Lung microvascular endothelial cell (primary cell): ENCODE measurements at regions not wholly inside any gene's neighbourhood (a gene's known extent, or its start where the extent isn't known, plus 50 kb on each side); places are given as distances from the start of the nearest gene placed in this dataset.
A peak's percentile ranks its signal among the peaks of the same experiment; 100 is the strongest.
"Not testable (repeated sequence)": the region's sequence is repeated elsewhere in the genome, so short reads cannot be mapped to it uniquely, and the experiment has no call there.

Experiments used
- DNase-seq, 2 donors: peaks; one replicate each; pipeline versions ENCODE4 v3.0.0 to v3.0.0-alpha.2; 2010; ENCODE audit warnings: low read depth in 2 of 2

DNA sequence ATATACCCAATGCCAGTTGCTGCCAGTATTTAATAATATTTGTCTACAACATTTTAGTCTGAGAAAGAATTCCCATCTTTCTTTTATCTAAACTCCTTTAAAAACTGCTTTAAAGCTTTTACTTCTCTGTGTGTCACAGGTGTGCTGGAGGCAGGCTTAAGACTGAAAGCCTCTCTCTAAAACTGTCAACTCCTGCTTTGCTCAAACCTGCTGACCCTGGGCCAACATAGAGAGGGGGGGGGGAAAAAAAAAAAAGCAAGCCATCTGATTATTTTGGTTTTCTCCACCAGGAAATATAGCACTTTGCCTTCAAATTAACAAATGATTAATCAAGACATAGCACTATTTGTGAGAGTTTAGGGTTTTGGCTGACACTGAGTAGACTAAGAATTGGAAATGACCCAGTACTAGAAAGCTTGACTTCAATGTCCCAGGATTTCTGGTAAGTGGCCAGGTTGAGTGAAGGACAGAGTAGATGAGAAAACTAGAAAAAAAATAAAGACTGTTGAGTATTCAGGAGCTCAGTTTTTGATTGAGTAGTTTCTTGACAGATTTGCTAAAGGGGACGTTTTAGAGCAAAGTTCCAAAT lies 357.0 kb upstream of the FLRT2 start:
- no peak for DNase-seq

DNA sequence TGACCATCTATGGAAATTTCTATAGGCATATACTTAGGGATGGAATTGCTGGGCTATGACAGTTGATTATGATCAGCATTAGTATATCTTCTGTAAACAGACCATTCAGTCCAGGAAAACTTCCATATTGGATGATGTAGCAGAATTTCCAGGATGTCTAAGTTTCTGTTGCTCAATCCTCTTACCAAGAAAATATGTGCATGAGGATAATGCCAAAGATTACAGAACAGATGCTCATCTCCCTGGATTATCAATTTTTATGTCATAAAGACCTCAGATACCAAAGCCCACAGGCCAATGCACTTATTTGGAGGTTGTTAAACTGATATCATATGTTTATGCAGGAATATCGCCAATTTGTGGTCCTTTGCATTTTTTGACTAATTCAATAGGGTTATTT lies 354.4 kb upstream of the FLRT2 start:
- peak in 1 of 2 donors; percentile 8 for DNase-seq

DNA sequence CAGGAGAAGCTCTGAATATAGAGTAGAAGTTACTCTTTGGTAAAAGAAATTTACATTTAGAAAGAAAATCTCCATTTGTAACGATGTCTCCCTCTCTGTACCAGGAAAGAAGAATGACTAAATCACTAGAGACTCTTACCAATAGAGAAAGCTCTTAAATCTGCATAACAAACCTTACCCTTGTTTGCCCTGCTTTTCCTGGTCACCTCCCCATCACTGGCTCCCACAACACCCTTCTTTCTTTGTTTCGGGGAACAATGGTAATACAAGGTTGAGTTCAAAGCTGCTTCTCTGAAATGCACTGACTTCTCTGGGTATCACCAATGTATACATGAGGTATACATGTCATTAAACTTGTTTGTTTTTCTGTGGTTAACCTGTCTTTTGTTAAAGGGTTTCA lies 351.1 kb upstream of the FLRT2 start:
- DNase-seq = no peak

DNA sequence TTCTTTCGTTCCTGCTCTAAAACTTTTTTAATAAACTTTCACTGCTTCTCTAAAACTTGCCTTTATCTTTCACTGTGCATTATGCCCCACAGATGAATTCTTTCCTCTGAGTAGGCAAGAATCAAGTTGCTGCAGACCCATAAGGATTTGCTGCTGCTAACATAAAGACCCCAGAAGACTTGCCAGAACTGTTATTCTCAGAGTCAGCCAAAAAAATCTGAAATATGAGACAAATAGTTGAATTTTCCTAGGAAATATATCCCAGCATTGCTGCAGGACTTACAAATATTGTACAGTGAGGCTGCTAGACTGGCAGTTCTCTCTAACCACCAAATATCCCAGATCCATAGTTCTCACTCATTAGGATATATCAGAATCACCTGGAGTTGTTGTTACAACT lies 349.1 kb upstream of the FLRT2 start:
- no peak for DNase-seq

DNA sequence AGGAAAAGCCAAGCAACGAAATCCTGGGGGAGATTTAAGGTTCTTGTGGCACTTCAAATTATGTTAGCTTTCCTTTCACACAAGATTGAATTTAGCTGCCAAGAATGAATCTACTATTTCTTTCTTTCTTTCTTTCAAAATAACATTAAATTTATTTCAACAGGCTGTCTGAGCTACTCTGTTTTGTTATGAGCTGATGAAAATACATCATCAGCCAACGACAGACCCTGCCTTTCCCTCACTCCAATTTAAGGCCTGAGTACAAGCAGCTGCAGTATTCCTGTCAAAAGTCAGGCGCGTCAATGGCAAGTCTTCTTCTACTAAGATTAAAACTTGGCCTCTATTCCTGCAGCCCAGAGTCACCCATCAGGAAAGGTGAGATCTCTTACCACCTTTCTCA lies 347.7 kb upstream of the FLRT2 start:
- no peak for DNase-seq

DNA sequence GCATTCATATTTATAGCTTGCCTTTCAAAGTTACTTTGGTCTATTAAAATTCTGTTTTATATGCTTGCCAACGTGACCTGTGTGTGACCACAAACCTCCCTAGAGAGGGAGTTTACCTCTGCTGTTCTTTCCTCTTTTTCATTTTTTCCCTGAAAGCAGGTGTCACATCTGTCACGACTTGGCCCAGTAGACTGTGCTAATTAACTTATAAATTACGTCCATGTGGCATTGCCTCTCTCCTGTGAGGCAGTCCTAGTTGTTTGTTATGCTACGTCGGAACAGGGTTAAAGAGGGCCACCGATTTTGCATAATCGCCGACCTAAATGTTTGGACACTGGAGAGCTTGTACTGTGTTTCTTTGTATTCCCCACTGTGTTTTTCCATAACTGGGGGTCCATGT lies 343.9 kb upstream of the FLRT2 start:
- DNase-seq = no peak

DNA sequence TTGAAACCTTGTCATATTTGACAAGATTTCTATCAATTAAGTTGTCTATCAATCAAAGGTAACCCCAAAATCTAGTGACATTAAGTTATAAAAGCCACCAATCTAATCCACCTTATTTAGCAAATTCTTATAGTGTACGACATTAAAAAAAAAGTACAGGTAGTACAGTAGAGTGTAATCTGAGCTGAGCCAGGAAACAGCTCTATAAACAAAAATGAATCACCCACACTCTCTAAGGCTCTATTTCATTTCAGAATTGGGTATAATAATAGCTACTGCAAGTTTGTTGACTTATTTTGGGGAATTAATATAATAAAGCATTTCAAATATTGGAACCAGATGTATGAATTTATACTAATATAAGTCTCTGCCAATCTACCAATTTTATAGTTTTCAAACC lies 342.4 kb upstream of the FLRT2 start:
- DNase-seq = peak; percentile 33 to 56

DNA sequence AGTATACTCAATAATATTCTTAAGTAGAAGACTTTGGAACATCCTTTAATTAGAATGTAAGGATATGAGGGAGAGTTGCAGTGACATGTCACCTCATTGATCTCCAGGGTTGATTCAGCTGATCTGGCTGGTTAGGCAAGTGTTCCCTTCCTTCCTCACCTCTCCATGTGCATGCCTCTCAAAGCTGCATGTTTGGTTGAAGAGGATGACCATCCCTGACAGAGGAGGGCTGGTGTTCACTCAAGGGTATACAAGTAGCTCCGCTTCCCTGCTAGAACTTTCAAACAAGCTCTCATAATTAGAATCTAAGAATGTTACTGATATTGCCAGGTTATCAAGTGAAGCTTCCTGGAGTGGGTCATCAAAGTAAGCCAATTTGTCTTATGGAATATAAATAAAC lies 341.1 kb upstream of the FLRT2 start:
- no peak for DNase-seq

DNA sequence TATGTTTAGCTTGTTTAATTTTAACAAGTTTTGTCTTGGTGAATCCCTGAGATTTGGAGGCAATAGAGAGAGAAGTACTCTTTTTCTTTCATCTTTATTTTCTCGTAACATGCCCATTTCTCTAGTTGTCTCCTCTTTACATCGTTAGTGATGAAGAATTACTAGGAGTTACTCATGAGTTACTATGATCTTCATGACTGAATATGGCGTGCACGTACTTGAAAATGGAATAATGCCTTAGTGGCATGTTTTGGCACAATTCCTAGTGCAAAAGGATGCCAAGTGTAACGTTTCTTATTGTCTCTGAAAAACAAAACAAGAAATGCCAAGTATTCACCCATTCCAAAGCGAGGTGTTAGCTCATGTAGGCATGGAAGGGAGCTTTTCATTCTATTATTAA lies 340.7 kb upstream of the FLRT2 start:
- not testable (repeated sequence) for DNase-seq

DNA sequence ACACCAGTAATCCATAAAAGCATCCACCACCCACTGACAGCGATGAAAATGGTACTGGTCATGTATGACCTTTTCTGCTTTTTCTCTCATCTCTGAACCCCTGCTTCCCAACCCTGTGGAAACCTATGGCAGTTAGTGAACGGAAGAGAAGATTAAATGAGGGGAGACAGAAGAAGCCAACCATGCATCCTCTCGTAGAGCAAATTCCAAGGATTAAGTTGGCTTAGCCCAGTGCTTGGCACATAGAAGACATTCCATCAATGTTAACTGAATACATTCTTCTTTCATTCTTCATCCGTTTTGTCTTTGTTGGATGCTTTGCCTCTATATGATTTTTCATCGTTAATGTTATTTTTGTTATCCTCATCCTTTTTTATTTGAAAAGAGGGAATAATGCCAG lies 339.7 kb upstream of the FLRT2 start:
- no peak for DNase-seq

DNA sequence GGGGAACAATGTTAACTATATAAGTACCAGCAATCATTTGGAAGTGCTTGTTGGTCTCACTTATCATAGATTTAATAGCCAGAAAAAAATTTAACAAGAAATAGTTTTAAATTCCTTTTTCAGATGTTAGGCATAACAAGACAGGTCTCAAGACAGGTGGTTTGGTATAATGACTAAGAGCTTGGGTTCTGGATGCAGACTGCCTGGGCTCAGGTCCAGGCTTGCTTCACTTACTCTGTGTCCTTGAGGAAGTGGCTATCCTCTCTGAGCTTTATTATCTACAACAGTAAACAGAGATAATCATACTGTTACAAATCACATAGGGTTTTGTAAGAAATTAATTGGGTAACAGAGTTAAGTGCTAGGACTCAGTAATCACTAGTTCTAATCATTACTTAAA lies 338.0 kb upstream of the FLRT2 start:
- DNase-seq = no peak

DNA sequence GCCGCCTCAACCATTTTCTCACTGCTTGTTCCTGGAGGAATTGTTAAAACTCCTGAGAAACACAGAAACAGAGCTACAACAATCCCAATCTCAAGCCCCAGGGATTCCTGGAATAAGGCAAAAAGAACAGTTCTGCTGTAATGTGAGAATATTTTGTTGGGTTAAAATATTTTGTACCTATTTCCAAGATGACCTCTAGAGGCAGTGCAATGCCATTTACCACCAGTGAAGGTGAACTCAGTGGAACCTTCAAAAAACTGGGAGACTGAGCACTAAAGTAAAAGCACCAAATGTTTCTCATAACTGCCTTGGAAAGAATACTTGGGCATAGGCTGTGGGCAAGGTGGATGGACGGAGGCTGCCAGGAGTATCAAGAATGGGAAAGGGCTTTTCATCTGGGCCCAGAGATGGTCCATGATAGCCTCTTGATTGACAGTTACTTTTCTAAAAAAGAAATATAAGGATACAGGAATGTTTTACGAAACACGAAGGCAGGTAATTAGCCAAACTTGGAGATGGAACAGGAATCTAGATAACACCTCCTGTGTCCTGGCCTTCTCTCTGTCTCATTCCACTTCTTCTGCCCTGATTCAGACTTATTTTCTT lies 334.0 kb upstream of the FLRT2 start:
- peak; percentile 35 to 44 for DNase-seq

DNA sequence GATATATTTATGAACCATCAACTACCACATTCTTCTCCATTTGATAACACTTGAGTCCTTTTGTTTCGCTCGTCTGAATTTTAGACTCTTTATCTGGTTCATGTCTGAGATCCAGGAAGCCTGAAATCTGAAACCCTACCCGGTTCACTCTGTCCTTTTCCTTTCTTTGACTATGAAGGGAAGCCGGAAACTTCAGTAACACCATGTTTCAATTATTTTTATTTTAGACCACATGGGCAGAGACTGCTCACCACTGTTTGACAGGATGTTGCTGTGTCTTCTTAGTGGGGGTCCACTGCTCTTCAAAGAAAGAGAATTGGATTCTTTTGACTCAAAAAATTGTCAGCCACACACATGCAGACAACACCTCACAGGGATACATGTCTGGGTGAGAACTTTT lies 331.9 kb upstream of the FLRT2 start:
- peak; percentile 7 to 29 for DNase-seq

DNA sequence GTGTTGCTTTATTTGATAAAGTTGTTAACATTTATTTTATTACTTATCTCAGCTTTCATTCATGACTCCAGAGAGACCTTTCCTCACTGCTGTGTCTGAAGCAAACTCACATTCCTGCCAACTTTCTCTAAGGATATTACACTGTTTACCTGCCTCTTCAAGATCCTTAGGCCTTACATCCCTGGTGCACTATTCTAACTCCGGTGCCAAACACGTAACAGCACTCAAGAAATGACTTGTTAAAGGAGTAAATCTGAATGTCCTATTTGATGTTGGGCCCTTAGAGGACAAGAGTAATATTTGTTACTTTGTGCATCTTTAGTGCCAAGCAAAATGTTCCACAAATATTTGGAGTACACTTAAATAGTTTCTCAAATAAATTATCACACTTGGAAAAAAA lies 324.1 kb upstream of the FLRT2 start:
- no peak for DNase-seq

DNA sequence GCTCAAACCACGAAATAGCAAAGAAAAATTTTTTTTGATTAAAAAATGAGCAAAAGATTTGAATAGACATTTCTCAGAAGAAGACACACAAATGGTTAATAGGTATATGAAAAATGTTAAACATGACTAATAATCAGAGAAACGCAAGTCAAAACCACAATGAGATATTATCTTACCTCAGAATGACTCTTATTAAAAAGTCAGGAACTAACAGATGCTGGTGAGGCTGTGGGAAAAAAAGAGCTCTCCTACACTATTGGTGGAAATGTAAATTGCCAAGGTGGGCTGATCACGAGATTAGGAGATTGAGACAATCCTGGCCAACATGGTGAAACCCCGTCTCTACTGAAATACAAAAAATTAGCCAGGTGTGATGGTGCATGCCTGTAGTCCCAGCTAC lies 315.5 kb upstream of the FLRT2 start:
- DNase-seq = peak in 1 of 2 donors; percentile 57

DNA sequence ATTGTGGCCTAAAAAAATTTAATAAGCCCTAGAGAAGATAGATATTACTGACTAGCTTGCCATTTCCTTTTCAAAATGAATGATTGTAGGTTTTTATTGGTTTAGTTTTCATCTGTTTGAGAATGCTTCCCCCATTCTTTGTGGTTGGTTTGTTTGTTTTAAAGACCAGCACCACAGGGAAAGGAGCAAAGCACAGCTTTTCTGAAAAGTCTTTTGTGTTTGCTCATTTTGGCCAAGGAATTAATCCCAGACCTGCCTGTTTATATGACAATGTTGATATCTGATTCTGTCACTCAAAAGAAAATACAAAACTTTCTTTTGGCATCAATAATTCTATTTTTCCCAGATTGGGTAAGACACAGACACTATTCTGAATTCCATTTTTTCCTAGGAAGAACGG lies 312.5 kb upstream of the FLRT2 start:
- DNase-seq = no peak

DNA sequence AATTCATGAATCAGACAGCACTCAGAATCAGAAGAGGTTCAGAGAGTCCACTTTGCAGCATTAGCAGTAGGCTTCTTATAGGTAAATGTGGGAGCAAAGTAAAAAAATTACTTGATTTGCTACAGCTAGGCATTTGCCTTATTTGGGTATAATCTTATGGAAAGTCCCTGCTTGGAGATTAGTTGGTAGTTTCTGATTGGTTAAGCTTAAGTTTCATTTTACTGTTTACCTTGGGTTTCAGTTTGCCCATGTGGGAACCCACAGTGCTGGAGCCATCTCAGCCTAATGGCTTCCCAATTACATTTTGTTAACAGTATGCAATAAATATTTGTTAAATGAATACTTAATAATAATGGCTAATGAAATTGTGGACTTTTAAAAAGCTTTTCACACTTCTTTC lies 311.0 kb upstream of the FLRT2 start:
- no peak for DNase-seq

DNA sequence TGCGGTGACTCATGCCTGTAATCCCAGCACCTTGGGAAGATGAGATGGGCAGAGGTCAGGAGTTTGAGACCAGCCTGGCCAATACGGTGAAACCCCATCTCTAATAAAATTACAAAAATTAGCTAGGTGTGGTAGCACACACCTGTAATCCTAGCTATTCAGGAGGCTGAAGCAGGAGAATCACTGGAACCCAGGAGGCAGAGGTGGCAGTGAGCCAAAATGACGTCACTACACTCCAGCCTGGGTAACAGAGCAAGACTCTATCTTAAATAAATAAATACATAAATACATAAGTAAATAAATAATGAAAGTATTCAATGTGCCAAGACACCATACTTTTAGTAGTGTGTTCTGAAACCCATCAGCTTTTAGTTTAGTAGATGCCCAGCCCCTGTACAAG lies 308.1 kb upstream of the FLRT2 start:
- DNase-seq = no peak

DNA sequence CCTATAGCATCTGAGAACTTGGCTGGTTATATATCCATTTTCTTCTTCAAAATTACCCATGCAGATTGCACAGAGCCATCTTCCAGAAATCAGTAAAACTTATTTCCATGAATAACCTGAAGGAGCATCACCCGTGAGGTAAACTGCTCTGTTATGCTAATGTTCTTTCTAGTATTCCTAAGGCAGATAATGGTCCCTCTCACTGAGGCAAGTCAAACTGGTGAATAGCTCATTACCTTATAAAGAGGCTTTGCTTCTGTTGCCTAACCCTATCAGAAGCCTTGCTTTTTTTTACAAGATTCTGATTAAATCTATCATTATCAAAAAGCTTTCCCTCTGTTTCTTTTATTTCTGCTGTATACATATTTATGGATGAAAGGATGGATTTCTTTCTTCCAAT lies 307.6 kb upstream of the FLRT2 start:
- DNase-seq = no peak

DNA sequence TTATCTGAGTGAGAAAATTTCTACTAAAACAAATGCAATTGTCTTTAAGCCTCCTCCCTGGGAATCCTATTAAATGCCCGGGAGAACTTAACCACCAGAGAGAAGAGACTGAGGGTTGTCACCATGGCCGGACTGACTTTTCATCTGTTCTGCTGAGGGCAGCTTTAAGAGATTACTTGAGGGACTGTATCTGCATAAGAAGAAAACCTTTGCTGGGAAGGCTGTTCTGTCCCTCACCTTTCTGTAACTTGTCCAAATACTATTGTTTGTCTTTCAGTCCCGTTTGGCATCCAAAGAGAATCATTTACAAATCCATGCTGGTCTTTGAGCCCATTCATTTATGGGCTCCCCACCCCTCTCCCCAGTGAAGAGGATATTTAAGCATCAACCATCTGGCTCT lies 306.3 kb upstream of the FLRT2 start:
- DNase-seq = no peak

DNA sequence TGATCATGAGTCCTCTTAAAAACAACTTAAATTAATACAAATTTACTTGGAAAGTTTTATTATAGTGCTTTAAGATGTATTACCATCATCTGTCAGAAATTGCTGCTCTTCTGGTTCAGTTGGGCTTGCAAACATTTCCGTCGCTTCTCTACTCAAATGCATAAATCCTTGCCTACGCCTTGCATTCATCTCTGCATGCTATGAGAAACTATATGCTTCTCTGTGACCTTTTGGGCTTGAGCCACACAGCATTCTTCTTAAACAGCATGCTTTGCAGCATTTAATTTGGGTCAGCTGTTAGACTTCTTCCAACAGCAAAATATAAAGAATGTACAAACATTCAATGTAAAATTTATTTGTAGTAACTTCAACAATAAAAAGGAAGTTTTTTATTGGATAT lies 305.7 kb upstream of the FLRT2 start:
- DNase-seq = no peak

DNA sequence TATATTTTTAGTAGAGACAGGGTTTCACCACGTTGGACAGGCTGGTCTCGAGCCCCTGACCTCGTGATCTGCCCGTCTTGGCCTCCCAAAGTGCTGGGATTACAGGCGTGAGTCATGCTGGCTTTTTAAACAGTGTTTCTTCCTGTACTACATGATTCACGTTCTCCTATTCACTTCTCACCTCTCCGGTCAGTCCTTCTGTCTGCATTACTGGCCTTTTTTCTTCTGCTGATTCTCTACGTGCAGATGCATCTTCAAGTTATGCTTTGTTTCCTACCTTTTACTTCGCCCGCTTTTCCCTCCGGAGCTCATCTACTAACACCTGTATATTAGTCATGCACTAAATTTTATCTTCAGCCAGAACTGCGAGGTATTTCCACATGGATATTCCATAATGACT lies 296.2 kb upstream of the FLRT2 start:
- DNase-seq = peak; percentile 71 to 82

DNA sequence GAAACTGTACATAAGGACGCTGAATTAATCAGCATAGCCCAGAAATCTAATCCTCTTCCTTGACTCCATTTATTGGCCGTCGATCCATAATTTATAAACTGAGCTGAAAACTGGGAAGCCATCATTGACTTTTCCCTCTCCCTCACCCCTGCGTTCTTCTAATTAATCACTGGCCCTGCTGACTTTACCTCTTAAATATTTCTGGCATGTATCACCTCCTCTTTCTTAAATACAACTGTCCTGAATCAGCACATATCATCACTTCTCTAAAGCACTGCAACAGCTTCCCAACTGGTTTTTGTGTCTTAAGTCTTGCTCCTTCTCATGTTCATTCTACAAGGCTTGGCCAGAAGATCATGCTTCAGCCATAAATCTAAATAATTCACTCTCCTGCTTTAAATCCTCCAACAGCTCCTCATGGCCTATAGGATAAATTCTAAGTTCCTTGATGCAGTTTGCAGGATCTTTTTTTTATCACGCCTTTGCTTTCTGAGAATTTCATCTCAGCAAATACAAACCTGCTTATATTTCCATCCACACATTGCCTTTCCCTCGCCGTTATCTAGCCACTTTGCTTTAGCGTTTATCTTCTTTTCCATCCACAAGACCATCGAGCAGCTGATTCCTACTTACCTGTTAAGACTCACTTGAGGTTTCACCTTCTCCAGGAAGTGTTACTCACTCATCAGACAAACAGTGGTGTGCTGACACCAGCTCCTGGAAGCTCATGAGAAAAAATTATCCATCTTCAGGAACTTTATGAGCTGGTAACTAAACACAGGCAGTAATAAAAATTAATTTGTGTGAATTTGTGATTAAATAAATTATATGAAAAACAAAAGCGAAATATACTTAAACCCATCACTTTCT lies 295.6 kb upstream of the FLRT2 start:
- peak in 1 of 2 donors; percentile 48 for DNase-seq
